Upper lobe of left lung (tissue), 4 donors: ENCODE measurements at regions not wholly inside any gene's neighbourhood (a gene's known extent, or its start where the extent isn't known, plus 50 kb on each side); places are given as distances from the start of the nearest gene placed in this dataset.

Source experiments
- CTCF ChIP-seq, 6 experiments: fragments of 450-650 bp in 4 of 6; fragments of 200-600 bp in 2 of 6; sonication (generic) in 2 of 6; IDR thresholded peaks; one replicate each; pipeline ENCODE4 v1.5.1; 2016 to 2019; ENCODE audit warnings: antibody characterized with exemption in 6 of 6
- EP300 ChIP-seq, 4 donors: sonication (generic); formaldehyde crosslinking; IDR thresholded peaks; one replicate each; pipeline ENCODE4 v1.5.1; 2017; ENCODE audit warnings: antibody characterized with exemption in 4 of 4, control low read depth in 2 of 4
- POLR2A ChIP-seq, 4 donors: fragments of 450-650 bp; IDR thresholded peaks; one replicate each; pipeline ENCODE4 v1.5.1; 2016 to 2017; ENCODE audit warnings: antibody characterized with exemption in 4 of 4, mild to moderate bottlenecking in 2 of 4
- POLR2AphosphoS5 ChIP-seq, 2 donors: sonication (generic); formaldehyde crosslinking; IDR thresholded peaks; one replicate each; pipeline ENCODE4 v1.5.1; 2017; ENCODE audit warnings: antibody characterized with exemption in 2 of 2

GRCh38 chr9:82612942-82613341, 450.0 kb downstream of the RASEF start:
- TF ChIP-seq POLR2A (IDR thresholded peaks at IDR 0.05): no peak
- no peak for TF ChIP-seq CTCF (IDR thresholded peaks at IDR 0.05)
- no peak for TF ChIP-seq EP300 (IDR thresholded peaks at IDR 0.05)
- TF ChIP-seq POLR2AphosphoS5 (IDR thresholded peaks at IDR 0.05): no peak
